Activated CD8-positive, alpha-beta memory T cell treated with anti-CD3 and anti-CD28 coated beads for 48 hours (primary cell): ENCODE measurements at regions not wholly inside any gene's neighbourhood (a gene's known extent, or its start where the extent isn't known, plus 50 kb on each side); places are given as distances from the start of the nearest gene placed in this dataset.
"Not testable (repeated sequence)": the region's sequence is repeated elsewhere in the genome, so short reads cannot be mapped to it uniquely, and the experiment has no call there.

Experiments
- DNase-seq, 3 experiments: peaks; one replicate each; pipeline ENCODE4 v3.0.0-alpha.2; 2020; ENCODE audit warnings: low read depth in 2 of 3, low spot score in 2 of 3

DNA sequence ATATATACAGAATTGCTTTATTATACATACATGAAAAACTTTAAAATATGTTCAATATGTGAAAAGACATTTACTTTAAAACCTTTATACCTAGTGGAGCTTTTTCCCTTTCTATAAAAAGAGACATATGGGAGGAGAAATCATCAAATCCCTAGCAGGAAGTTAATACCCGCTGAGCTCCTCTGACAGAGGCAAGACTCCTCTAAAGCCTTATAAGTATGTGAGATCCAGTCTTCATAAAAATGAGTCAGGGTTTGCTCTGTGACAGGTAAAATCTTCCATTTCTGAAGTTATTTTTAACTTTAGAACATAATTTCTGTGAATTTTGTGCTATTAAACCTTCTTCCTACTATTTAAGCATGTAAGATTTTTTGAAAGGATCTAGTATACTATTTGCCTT lies 634.4 kb upstream of the AADAT start:
- DNase-seq: no peak

DNA sequence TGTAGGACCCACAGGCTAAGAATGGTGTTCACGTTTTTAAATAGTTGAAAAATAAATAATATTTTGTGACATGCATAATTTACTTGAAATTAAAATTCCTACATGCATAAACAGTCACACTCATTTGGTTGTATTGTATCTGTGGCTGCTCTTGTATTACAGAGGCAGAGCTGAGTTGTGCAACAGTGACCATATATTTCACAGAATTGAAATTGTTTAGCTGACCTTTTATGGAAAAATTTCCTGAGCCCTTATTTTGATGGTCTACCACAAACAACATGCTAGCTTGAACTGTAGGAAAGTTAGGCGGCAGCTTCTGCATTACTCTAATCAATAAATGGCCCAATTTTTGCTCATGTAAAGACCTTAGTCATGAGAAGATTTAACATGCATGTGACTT lies 633.4 kb upstream of the AADAT start:
- DNase-seq: no peak

DNA sequence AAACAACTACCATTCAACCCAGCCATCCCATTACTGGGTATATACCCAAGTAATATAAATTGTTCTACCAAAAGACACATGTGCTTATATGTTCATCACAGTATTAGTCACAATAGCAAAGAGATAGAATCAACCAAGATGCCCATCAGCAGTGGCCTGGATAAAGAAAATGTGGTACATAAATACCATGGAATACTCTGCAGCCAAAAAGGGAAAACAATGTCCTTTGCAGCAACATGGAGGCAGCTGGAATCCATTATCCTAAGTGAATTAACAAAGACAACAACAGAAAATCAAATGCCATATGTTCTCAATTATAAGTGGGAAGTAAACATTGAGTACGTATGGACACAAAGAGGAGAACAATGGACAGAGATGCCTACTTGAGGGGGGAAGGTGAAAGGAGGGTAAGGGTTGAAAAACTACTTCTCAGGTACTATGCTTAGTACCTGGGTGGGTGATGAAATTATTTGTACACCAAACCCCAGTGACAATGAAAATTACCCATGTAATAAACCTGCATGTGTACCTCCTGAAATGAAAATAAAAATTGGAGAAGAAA lies 632.1 kb upstream of the AADAT start:
- no peak for DNase-seq

DNA sequence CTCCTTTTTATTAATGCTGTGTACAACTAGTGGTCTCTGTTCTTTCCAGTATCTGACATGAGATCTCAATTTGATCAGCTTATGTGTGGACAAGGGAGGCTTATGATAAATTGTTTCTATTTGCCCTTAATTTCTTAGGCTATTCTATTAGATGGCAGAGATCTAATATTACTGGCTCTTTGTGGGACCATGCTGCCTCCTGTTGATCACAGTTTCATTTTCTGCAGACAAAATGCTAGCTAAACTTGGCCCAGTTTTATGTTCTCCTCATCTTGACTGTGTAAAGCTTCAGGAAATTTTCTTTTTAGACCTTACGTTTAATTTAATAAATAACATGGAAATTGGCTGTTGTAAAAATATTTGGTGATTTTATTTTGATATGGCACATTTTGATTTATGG lies 627.1 kb upstream of the AADAT start:
- no peak for DNase-seq

DNA sequence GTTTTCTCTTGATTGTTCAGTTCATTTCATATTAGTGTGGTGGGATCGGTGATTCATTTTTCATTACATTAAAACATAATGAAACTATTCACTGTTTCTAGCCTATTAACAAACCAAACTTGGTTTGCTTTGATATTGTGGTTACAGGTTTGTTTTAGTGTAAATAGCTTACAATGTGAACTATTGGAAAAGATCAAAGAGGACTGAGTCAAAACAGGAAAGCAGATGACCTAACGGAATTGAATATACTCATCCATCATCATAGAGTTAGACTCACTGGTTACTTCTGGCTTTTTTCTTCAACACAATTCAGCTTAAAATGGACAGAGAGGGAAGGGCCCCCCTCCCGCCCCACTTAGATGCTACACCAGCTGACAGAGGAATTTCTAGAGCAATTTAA lies 616.2 kb upstream of the AADAT start:
- DNase-seq: no peak

DNA sequence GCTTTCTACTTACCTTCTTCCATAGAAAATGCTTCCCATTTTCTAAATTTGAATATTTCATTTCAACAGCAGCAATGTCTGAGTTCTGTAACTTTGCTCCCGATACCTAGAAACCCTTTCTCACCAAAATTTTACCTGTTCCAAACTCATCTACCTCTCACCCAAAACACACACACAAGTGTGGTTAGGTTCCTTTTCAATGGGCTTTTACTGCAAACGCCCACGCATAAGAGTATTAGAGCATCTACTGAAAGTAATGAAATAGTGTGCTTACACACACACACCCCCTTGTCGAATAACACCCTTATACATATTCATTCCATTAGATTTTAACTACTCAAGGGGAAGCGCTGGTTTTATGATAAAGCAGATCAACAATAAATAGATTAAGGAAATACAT lies 610.3 kb upstream of the AADAT start:
- no peak for DNase-seq

DNA sequence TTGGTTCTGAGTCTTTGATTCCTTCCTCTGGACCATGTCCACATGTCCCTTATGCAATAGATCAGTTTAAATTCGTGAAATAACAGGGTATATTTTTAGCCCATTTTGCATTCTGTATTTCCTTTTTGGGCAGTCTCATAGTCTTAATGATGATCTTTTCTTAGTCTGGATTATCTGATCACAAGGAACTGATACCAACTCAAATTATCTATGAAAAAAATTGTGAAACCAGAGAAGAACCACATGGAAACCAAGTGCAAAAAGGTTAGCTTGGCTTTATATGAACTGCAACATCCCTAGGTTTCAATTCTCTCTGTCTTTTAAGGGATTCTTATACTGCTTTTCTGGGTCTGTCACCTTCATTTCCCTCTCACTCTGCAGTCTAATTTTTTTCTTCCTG lies 608.6 kb upstream of the AADAT start:
- no peak for DNase-seq

DNA sequence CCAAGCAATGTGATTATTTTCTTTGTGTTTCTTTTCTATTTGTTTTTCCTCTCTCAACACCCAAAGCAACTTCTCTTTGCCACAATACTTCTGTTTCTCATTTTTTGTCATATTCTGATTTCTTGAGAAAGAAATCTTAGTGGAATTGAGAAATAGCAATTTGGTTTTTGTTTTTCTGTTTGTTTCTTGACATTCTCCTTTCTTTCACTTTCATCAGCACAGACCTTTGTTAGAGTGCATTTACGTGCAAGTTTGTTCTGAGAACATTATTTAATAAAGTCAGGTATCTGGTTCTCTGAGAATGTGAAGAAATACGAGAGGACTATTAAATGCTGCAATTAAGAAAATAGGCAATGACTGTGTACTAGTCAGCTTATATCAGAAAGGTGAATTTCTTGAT lies 608.1 kb upstream of the AADAT start:
- DNase-seq: no peak

DNA sequence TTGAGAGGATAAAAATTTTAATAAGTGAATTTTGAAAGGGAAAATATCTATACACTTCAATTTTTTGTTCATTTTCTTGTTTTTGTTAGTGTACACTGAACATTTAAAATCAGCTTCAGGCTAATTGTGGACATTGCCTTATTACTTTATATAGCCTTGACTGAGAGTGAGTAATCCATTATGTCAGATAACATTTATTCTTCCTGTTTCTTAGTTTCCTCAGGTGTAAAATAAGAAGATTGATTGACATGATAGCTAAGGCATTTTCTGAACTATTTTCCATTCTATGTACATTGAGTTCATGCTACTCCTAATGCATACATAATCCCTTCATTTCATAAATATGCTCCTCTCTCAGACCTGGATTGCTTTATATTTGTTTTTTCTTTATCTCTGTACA lies 607.3 kb upstream of the AADAT start:
- no peak for DNase-seq

DNA sequence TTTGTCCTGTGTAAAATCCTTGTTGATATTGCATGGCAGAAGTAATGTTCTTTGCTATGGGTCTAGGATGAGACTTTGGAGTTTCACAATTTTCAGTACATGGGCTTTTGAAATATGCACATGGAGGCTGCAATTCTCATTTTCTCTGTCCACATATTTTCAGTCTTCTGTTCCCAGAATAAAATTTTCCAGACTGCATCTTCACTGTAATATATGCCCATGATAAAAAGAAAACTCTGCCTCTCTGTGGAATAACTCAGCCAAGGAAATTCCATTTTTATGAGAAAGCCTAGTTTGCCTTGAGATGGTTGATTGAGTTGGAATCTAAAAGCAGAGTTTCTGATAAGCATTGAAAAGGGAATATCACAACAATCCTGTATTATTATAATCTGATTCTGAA lies 601.4 kb upstream of the AADAT start:
- no peak for DNase-seq

DNA sequence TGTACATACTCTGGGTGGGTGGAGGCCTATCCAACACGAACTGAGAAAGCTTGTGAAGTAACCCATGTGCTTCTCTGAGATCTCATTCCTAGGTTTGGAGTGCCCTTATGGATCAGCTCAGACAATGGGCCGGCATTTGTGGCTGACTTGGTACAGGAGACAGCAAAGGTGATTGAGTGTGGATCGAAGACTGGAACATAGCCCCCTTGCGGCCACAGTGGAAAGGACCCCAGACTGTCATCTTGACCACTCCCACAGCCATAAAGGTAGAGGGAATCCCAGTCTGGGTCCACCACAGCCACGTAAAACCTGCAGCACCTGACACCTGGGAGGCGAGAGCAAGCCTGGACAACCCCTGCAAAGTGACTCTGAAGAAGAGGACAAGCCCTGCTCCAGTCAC lies 598.0 kb upstream of the AADAT start:
- no peak for DNase-seq

DNA sequence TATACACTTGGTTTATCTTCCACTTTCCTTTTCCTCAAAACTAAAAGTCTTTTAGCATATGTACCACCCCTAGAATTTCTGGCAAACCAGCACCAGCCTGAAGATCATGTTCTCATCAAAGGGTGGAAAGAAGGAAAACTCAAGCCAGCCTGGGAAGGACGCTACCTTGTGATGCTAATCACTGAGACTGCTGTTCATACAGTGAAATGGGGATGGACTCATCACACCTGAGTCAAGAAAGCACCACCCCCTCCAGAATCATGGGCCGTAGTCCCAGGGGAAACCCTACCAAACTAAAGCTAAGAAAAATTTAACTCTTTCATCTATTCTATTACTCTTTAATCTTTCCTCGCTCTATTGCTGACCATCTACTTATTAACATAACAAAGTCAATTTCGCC lies 595.9 kb upstream of the AADAT start:
- DNase-seq: not testable (repeated sequence)

DNA sequence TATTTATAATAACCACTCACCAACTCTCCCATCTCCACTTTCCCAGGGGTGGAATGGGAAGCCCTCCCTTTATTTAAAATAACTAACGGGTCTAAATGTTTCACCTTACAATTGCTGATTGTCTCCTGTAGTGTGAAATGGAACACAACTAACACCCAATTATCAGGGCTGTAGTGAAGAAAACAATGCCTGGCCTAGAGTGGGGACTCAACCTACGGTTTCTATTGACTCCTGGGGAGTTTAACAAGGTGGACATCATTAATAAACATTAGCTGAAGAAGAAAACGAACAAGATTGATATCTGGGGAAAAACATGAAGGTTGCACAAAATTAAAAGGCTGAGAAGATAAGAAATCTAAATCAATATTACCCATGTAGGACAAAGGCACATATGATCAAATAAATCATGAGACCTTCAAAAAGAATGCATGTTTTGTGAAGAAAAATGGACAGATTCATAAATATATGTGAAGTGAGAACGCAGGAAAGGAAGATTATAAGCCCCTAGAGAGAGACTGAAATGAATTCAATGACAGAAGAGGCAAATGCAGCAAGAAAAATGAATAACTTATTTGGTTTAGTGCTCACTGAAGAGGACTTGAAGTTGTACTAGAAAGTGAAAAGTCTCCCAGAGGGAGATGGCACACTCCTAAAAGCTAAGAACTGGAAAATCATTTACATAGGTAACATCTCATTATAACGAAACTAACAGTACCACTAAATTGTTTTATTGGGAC lies 593.0 kb upstream of the AADAT start:
- DNase-seq: no peak

DNA sequence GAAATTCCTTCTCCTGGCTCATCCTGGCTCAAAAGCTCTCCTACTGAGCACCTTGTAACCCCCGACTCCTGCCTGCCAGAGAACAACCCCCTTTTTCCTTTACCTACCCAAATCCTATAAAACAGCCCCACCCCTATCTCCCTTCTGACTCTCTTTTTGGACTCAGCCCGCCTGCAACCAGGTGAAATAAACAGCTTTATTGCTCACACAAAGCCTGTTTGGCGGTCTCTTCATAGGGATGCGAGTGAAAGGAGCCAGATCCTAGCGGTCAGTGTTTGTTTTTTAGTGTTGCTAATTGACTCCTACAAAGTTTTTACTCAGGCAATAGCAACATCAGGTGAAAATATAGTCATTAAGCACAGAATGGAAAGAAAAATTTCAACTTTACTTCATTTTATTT lies 592.3 kb upstream of the AADAT start:
- not testable (repeated sequence) for DNase-seq

DNA sequence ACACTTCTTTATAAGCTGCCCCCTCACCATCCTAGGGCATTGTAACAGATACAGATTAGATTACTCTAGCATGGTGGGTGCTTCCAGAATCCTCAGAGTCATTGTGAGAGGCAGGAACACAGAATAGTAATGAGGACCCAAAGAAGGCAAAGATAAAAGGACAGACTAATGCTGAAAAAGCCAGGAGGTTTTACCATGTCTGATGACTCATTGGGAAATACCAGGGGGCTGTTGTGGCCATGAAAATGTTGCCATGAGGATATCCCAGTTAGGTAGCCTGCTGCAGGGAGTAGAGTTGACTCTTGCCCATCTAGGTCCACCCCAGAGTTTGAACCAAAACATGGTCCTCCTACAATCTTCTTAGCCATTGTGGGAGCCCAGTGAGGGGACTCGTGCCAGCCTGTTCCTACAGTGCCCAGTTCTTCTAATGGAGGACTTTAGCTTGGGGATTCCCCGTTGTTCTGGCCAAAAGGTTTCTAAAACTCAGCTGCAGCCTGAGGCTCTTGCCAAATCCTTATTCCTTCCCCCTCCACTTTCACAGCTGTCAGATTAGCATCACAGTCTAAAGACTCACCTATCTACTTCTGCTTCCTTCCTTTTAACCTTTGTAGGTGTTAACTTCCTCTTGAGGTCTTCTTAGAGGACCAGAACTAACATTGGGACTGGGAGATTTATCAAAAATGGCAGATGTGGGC lies 586.0 kb upstream of the AADAT start:
- no peak for DNase-seq

DNA sequence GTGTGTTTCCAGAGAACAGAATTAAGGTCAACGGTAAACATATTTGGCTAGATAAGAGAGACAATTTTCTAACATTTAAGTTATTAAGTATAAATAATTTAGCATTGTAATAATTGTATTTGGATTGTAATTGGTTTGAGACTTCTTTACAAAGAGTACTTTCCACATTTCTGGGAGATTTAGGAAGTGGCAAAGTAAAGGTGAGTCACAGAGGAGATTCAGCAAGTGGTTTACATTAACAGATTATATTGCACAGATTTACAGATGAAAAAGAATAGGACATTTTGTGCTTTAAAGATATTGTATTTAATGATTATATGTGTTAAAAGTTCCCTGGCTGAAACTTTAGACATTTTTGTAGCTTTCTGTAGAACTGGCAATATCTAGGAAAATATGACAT lies 584.4 kb upstream of the AADAT start:
- no peak for DNase-seq

DNA sequence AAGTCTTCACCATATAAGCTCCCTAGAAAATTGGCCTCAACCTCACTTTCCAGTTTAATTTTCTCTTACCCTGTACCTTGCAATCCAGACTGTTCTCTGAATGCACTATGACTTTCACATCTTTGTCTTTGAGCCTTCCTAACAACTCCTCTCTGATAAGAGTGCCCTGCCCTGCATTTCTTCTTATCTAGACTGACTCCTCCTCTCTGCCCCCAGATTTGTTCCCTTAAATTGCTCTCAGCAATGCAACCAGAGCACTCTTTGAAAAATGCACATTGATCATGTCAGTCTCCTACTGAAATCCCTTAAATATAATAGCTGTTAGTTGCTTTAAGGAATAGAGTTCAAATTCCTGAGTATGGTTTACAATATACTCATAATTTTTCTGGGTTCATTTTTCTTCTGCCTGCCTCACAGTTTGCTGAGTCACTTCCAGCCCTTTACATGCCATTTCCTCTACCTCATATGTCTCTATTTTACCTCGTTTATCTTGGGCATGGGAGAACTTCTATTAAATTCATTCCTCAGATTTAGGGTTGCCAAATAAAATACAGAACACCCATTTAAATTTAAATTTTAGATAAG lies 582.7 kb upstream of the AADAT start:
- DNase-seq: no peak

DNA sequence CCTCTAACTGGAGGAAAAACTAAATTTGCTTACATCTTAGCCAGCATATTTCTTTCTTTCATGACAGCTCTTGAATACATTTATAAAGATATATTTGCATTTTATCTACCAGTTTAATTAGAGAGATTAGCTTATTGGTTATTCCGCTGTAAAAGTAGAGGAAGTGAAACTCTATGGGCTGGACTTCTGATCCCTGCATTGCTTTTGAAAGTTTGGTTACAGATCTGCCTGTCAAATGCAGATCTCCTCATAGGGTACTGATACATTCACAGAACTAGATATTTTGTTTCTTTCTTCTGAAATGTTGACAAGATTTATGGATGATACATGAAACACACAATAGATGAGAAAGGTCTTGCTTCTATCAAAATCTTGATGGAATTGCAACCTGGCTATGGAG lies 581.4 kb upstream of the AADAT start:
- DNase-seq: no peak

DNA sequence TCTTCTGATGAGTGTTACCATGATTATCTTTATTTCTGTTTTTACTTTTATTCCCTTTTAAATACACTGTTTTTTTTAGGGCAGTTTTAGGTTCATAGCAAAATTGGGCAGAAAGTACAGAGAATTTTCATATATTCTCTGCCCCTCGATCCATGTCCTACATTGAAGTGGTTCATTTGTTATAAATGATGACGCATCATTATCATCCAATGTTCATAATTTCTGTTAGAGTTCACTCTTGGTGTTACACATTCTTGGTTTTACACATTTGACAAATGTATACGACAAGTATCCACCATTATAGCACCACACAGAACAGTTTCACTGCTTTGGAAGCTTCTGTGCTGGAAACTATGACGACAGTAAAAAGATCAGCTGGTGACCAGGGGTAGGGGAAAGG lies 578.1 kb upstream of the AADAT start:
- no peak for DNase-seq

DNA sequence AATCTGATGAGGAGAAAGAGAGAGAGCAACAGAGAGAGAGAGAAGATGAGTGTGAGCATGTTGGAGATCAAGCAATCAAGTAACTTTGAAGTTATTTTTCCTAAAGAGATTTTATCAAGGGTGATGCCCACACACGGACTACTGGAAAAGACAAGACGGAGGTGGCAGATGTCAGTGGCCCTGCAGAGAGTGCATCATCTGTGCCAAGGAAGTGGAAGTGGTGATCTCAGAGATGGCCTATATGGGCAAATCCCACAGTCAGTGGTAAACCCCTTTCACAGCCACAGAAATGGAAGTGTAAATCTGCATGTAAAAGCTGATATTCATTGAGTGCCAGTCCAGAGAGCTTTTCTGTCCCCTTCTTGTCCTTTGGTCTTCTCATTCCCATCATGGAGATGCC lies 577.2 kb upstream of the AADAT start:
- DNase-seq: no peak

DNA sequence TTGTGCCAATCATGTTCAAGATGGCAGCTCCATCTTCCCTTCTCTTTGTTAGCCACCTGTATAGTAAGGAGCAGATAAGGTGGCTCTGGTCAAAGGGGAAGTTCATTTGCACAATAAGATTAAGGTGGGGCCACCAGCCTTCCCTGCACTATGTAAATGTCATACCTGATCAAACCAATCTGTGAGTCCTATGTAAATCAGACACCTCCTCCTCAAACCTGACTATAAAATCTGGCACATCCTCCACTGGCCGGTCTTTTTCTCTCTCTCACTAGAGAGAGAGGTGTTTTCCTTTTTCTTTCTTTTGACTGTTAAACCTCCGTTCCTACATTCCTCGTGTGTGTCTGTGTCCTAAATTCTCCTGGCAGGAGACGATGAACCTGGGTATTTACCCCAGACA lies 572.5 kb upstream of the AADAT start:
- no peak for DNase-seq

DNA sequence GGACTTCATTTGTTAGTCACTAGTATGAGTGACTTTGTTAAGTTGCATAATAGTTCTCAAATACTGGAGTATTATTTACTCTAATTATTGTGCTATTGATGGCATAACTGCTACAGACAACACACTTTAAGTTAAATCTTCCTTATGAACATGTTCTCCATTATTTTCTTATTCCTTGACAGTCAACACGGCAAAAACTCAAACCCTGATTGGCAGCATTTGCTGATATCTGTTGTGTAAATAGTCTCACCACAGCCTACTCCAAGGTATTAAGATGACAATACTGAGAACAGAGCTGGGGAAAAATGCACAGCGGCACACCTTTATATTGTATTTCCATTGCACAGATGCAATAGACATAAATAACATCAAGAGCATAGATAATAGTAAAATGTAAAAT lies 568.0 kb upstream of the AADAT start:
- no peak for DNase-seq
